ENCODE measurements at regions not wholly inside any gene's neighbourhood (a gene's known extent, or its start where the extent isn't known, plus 50 kb on each side); places are given as distances from the start of the nearest gene placed in this dataset.

- ChIA-PET POLR2A (no interaction called here), CTCF (no interaction called here)
- Histone ChIP-seq H3K27ac (ENCODE audit: insufficient read depth in 1 of 2, low read depth in 1 of 2, low read length in 2 of 2, poor library complexity in 1 of 2, severe bottlenecking in 2 of 2) (no peak overlapping the region), H3K36me3 (ENCODE audit: control insufficient read depth in 4 of 4, insufficient read depth in 4 of 4, low read length in 3 of 4) (no peaks in the 10 kb centered on the region), H3K9me3 (ENCODE audit: control extremely low read depth in 1 of 5, control insufficient read depth in 4 of 5, insufficient read depth in 2 of 5, low read depth in 1 of 5, low read length in 4 of 5) (no peaks in the 10 kb centered on the region), H3K4me3 (ENCODE audit: control insufficient read depth in 1 of 7, extremely low read depth in 1 of 7, insufficient read depth in 4 of 7, low read depth in 2 of 7, low read length in 6 of 7) (no peak overlapping the region), H3K4me1 (ENCODE audit: control extremely low read depth in 1 of 4, control insufficient read depth in 4 of 4, insufficient read depth in 4 of 4, low read length in 3 of 4) (peaks cover 0 to 3% (median 1%) of the 10 kb centered on the region in 4 experiments), H3K27me3 (replicated peaks in 2 of 5; ENCODE audit: control insufficient read depth in 4 of 5, insufficient read depth in 5 of 5, low read length in 4 of 5) (no peaks in the 10 kb centered on the region)
- DNase-seq: no peak
- 83% methylated on average over 1 of the region's 2 CpGs for WGBS (ENCODE audit: insufficient coverage)
Measured at GRCh38 chr16:73176577-73177013, 128.7 kb upstream of the ZFHX3 start.

GRCh38 chr16:73172973-73173709 is 125.2 kb upstream of the ZFHX3 start:
- Histone ChIP-seq H3K27ac (ENCODE audit: insufficient read depth in 1 of 2, low read depth in 1 of 2, low read length in 2 of 2, poor library complexity in 1 of 2, severe bottlenecking in 2 of 2) (no peak overlapping the region), H3K4me1 (ENCODE audit: control extremely low read depth in 1 of 4, control insufficient read depth in 4 of 4, insufficient read depth in 4 of 4, low read length in 3 of 4) (peaks cover 0 to 3% (median 1%) of the 10 kb centered on the region in 4 experiments), H3K27me3 (replicated peaks in 2 of 5; ENCODE audit: control insufficient read depth in 4 of 5, insufficient read depth in 5 of 5, low read length in 4 of 5) (no peaks in the 10 kb centered on the region), H3K9me3 (ENCODE audit: control extremely low read depth in 1 of 5, control insufficient read depth in 4 of 5, insufficient read depth in 2 of 5, low read depth in 1 of 5, low read length in 4 of 5) (no peaks in the 10 kb centered on the region), H3K36me3 (ENCODE audit: control insufficient read depth in 4 of 4, insufficient read depth in 4 of 4, low read length in 3 of 4) (no peaks in the 10 kb centered on the region), H3K4me3 (ENCODE audit: control insufficient read depth in 1 of 7, extremely low read depth in 1 of 7, insufficient read depth in 4 of 7, low read depth in 2 of 7, low read length in 6 of 7) (no peak overlapping the region)
- DNase-seq: no peak
- 96% methylated on average over 13 of the region's 18 CpGs for WGBS (ENCODE audit: insufficient coverage)
- ChIA-PET POLR2A (no interaction called here), CTCF (interaction anchor here (1.0 kb wide), 1 partner anchor 149 kb away, joined by 3 read pairs; no protein-coding TSS in a partner anchor)

GRCh38 chr16:73172241-73172972 is 124.5 kb upstream of the ZFHX3 start:
- over 99% methylated on average over 18 of the region's 23 CpGs for WGBS (ENCODE audit: insufficient coverage)
- peaks cover 0 to 3% (median 1%) of the 10 kb centered on the region in 4 experiments for H3K4me1 ChIP-seq (ENCODE audit: control extremely low read depth in 1 of 4, control insufficient read depth in 4 of 4, insufficient read depth in 4 of 4, low read length in 3 of 4)
- ChIA-PET CTCF (interaction anchor here (0.8 to 2.1 kb wide), 3 partner anchors 24 to 148 kb away, joined by 3 to 5 read pairs (median 3); no protein-coding TSS in a partner anchor), POLR2A (no interaction called here)
- H3K9me3 ChIP-seq (ENCODE audit: control extremely low read depth in 1 of 5, control insufficient read depth in 4 of 5, insufficient read depth in 2 of 5, low read depth in 1 of 5, low read length in 4 of 5): no peaks in the 10 kb centered on the region
- no peaks in the 10 kb centered on the region for H3K27me3 ChIP-seq (replicated peaks in 2 of 5; ENCODE audit: control insufficient read depth in 4 of 5, insufficient read depth in 5 of 5, low read length in 4 of 5)
- no peak overlapping the region for H3K27ac ChIP-seq (ENCODE audit: insufficient read depth in 1 of 2, low read depth in 1 of 2, low read length in 2 of 2, poor library complexity in 1 of 2, severe bottlenecking in 2 of 2)
- DNase-seq: no peak
- no peaks in the 10 kb centered on the region for H3K36me3 ChIP-seq (ENCODE audit: control insufficient read depth in 4 of 4, insufficient read depth in 4 of 4, low read length in 3 of 4)
- H3K4me3 ChIP-seq (ENCODE audit: control insufficient read depth in 1 of 7, extremely low read depth in 1 of 7, insufficient read depth in 4 of 7, low read depth in 2 of 7, low read length in 6 of 7): no peak overlapping the region

- Histone ChIP-seq H3K27me3 (replicated peaks in 2 of 5; ENCODE audit: control insufficient read depth in 4 of 5, insufficient read depth in 5 of 5, low read length in 4 of 5) (no peaks in the 10 kb centered on the region), H3K4me1 (ENCODE audit: control extremely low read depth in 1 of 4, control insufficient read depth in 4 of 4, insufficient read depth in 4 of 4, low read length in 3 of 4) (peaks cover 0 to 8% (median 4%) of the 10 kb centered on the region in 4 experiments), H3K4me3 (ENCODE audit: control insufficient read depth in 1 of 7, extremely low read depth in 1 of 7, insufficient read depth in 4 of 7, low read depth in 2 of 7, low read length in 6 of 7) (no peak overlapping the region), H3K9me3 (ENCODE audit: control extremely low read depth in 1 of 5, control insufficient read depth in 4 of 5, insufficient read depth in 2 of 5, low read depth in 1 of 5, low read length in 4 of 5) (no peaks in the 10 kb centered on the region), H3K27ac (ENCODE audit: insufficient read depth in 1 of 2, low read depth in 1 of 2, low read length in 2 of 2, poor library complexity in 1 of 2, severe bottlenecking in 2 of 2) (no peak overlapping the region), H3K36me3 (ENCODE audit: control insufficient read depth in 4 of 4, insufficient read depth in 4 of 4, low read length in 3 of 4) (no peaks in the 10 kb centered on the region)
- ChIA-PET CTCF (interaction anchor here (0.8 to 2.1 kb wide), 2 partner anchors 24 to 37 kb away, joined by 3 to 5 read pairs; no protein-coding TSS in a partner anchor), POLR2A (no interaction called here)
- 94% methylated on average over 8 of the region's 9 CpGs for WGBS (ENCODE audit: insufficient coverage)
- no peak for DNase-seq
Measured at GRCh38 chr16:73171901-73172240, 123.9 kb upstream of the ZFHX3 start.

GRCh38 chr16:73171380-73171779 is 123.5 kb upstream of the ZFHX3 start:
- 94% methylated on average over 9 of the region's 9 CpGs for WGBS (ENCODE audit: insufficient coverage)

GRCh38 chr16:73170612-73171038 is 122.7 kb upstream of the ZFHX3 start:
- no peak for DNase-seq
- H3K9me3 ChIP-seq (ENCODE audit: control extremely low read depth in 1 of 5, control insufficient read depth in 4 of 5, insufficient read depth in 2 of 5, low read depth in 1 of 5, low read length in 4 of 5): no peaks in the 10 kb centered on the region
- H3K4me1 ChIP-seq (ENCODE audit: control extremely low read depth in 1 of 4, control insufficient read depth in 4 of 4, insufficient read depth in 4 of 4, low read length in 3 of 4): peaks cover 9 to 20% (median 13%) of the 10 kb centered on the region in 4 experiments
- ChIA-PET POLR2A (no interaction called here), CTCF (interaction anchor here (1.3 to 2.1 kb wide), 2 partner anchors 19 to 26 kb away, joined by 4 to 5 read pairs; no protein-coding TSS in a partner anchor)
- H3K27ac ChIP-seq (ENCODE audit: insufficient read depth in 1 of 2, low read depth in 1 of 2, low read length in 2 of 2, poor library complexity in 1 of 2, severe bottlenecking in 2 of 2): no peak overlapping the region
- no peaks in the 10 kb centered on the region for H3K36me3 ChIP-seq (ENCODE audit: control insufficient read depth in 4 of 4, insufficient read depth in 4 of 4, low read length in 3 of 4)
- H3K27me3 ChIP-seq (replicated peaks in 2 of 5; ENCODE audit: control insufficient read depth in 4 of 5, insufficient read depth in 5 of 5, low read length in 4 of 5): no peaks in the 10 kb centered on the region
- WGBS (ENCODE audit: insufficient coverage): 80% methylated on average over 6 of the region's 10 CpGs
- no peak overlapping the region for H3K4me3 ChIP-seq (ENCODE audit: control insufficient read depth in 1 of 7, extremely low read depth in 1 of 7, insufficient read depth in 4 of 7, low read depth in 2 of 7, low read length in 6 of 7)

More at GRCh38 chr16:73171380-73171779, 123.5 kb upstream of the ZFHX3 start:
- H3K4me1 ChIP-seq (ENCODE audit: control extremely low read depth in 1 of 4, control insufficient read depth in 4 of 4, insufficient read depth in 4 of 4, low read length in 3 of 4): peaks cover 4 to 12% (median 9%) of the 10 kb centered on the region in 4 experiments
- H3K27ac ChIP-seq (ENCODE audit: insufficient read depth in 1 of 2, low read depth in 1 of 2, low read length in 2 of 2, poor library complexity in 1 of 2, severe bottlenecking in 2 of 2): no peak overlapping the region
- H3K4me3 ChIP-seq (ENCODE audit: control insufficient read depth in 1 of 7, extremely low read depth in 1 of 7, insufficient read depth in 4 of 7, low read depth in 2 of 7, low read length in 6 of 7): no peak overlapping the region
- H3K27me3 ChIP-seq (replicated peaks in 2 of 5; ENCODE audit: control insufficient read depth in 4 of 5, insufficient read depth in 5 of 5, low read length in 4 of 5): no peaks in the 10 kb centered on the region
- no peaks in the 10 kb centered on the region for H3K36me3 ChIP-seq (ENCODE audit: control insufficient read depth in 4 of 4, insufficient read depth in 4 of 4, low read length in 3 of 4)
- H3K9me3 ChIP-seq (ENCODE audit: control extremely low read depth in 1 of 5, control insufficient read depth in 4 of 5, insufficient read depth in 2 of 5, low read depth in 1 of 5, low read length in 4 of 5): no peaks in the 10 kb centered on the region
- POLR2A ChIA-PET: no interaction called here
- DNase-seq: no peak
- CTCF ChIA-PET: interaction anchor here (2.1 kb wide), 1 partner anchor 25 kb away, joined by 5 read pairs; no protein-coding TSS in a partner anchor

Measured in common myeloid progenitor, CD34-positive (primary cell).